ENCODE measurements at regions not wholly inside any gene's neighbourhood (a gene's known extent, or its start where the extent isn't known, plus 50 kb on each side); places are given as distances from the start of the nearest gene placed in this dataset.

GRCh38 chr3:88979760-88980159 lies 127.7 kb upstream of the EPHA3 start:
- DNase-seq (ENCODE audit: low spot score), result no peak
- no peak for TF ChIP-seq CTCF (IDR thresholded peaks at IDR 0.05; ENCODE audit: extremely low read depth, missing control alignments)

- DNase-seq (ENCODE audit: low spot score), result no peak
- TF ChIP-seq CTCF (IDR thresholded peaks at IDR 0.05; ENCODE audit: extremely low read depth, missing control alignments), result no peak
These were observed 124.0 kb upstream of the EPHA3 start for GRCh38 chr3:88983458-88983857.

- no peak for DNase-seq (ENCODE audit: low spot score)
- TF ChIP-seq CTCF (IDR thresholded peaks at IDR 0.05; ENCODE audit: extremely low read depth, missing control alignments), result no peak
These were observed 123.2 kb upstream of the EPHA3 start for GRCh38 chr3:88984256-88984655.

- DNase-seq (ENCODE audit: low spot score), result no peak
- no peak for TF ChIP-seq CTCF (IDR thresholded peaks at IDR 0.05; ENCODE audit: extremely low read depth, missing control alignments)
These were observed 122.6 kb upstream of the EPHA3 start for GRCh38 chr3:88984832-88985231.

GRCh38 chr3:88985491-88985890 lies 121.9 kb upstream of the EPHA3 start:
- no peak for DNase-seq (ENCODE audit: low spot score)
- TF ChIP-seq CTCF (IDR thresholded peaks at IDR 0.05; ENCODE audit: extremely low read depth, missing control alignments), result no peak

- DNase-seq (ENCODE audit: low spot score), result no peak
- TF ChIP-seq CTCF (IDR thresholded peaks at IDR 0.05; ENCODE audit: extremely low read depth, missing control alignments), result no peak
These were observed 120.6 kb upstream of the EPHA3 start for GRCh38 chr3:88986834-88987233.

GRCh38 chr3:88987776-88988175 lies 119.6 kb upstream of the EPHA3 start:
- DNase-seq (ENCODE audit: low spot score), result no peak
- TF ChIP-seq CTCF (IDR thresholded peaks at IDR 0.05; ENCODE audit: extremely low read depth, missing control alignments), result no peak
